Panc1 (cell line): ENCODE measurements at regions not wholly inside any gene's neighbourhood (a gene's known extent, or its start where the extent isn't known, plus 50 kb on each side); places are given as distances from the start of the nearest gene placed in this dataset.

Source experiments
- REST ChIP-seq, 2 experiments: IDR thresholded peaks; 2 replicates each; pipeline ENCODE4 v1.6.1; 2011 to 2012; ENCODE audit warnings: low read depth in 2 of 2, control low read depth in 1 of 2, low read length in 1 of 2, mild to moderate bottlenecking in 1 of 2, moderate library complexity in 1 of 2; ENCODE audit not compliant: insufficient read depth in 1 of 2
- SIN3A ChIP-seq: IDR thresholded peaks from 2 replicates; pipeline ENCODE4 v1.6.1; 2012; ENCODE audit warnings: low read depth, mild to moderate bottlenecking, low read length, moderate library complexity, borderline replicate concordance; ENCODE audit not compliant: insufficient read depth
- TF ChIP-seq, protein P1 (sequence below): fragments of 450-650 bp; IDR thresholded peaks from 2 replicates; pipeline ENCODE4 v1.5.1; 2017; ENCODE audit warnings: mild to moderate bottlenecking

DNA sequence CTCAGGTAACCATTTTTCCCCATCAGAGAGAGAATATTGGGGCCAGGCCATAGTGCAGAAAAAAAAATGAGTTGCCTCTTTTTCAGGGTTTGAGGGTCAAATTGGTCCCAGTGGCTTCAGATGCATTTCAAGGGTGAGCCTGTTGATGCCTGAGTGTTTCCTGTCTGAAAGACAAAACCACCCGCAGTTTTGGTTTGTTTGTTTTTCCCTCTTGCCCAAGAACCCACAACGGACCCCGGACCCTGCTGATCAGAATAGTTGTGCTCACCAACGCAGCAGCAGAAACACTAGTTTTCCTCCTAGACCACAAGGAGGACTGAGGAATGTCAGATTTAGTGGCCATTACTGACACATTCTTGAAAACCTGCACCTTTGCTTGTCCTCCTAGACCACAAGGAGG is 1433.1 kb downstream of the PLA2G4A start:
- TF ChIP-seq, protein P1, sequence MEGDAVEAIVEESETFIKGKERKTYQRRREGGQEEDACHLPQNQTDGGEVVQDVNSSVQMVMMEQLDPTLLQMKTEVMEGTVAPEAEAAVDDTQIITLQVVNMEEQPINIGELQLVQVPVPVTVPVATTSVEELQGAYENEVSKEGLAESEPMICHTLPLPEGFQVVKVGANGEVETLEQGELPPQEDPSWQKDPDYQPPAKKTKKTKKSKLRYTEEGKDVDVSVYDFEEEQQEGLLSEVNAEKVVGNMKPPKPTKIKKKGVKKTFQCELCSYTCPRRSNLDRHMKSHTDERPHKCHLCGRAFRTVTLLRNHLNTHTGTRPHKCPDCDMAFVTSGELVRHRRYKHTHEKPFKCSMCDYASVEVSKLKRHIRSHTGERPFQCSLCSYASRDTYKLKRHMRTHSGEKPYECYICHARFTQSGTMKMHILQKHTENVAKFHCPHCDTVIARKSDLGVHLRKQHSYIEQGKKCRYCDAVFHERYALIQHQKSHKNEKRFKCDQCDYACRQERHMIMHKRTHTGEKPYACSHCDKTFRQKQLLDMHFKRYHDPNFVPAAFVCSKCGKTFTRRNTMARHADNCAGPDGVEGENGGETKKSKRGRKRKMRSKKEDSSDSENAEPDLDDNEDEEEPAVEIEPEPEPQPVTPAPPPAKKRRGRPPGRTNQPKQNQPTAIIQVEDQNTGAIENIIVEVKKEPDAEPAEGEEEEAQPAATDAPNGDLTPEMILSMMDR = no peak
- TF ChIP-seq REST (IDR thresholded peaks at IDR 0.05; ENCODE audit: insufficient read depth in 1 of 2, low read depth in 2 of 2, low read length in 1 of 2) (no peak), SIN3A (no peak)
